Parathyroid adenoma (tissue), 2 donors: ENCODE measurements at regions not wholly inside any gene's neighbourhood (a gene's known extent, or its start where the extent isn't known, plus 50 kb on each side); places are given as distances from the start of the nearest gene placed in this dataset.
"Not testable (repeated sequence)": the region's sequence is repeated elsewhere in the genome, so short reads cannot be mapped to it uniquely, and the experiment has no call there.

Experiments
- H2AFZ ChIP-seq: fragments of 300-600 bp; sonication (generic); one replicate; pipeline ENCODE4 v1.7.0; 2017; ENCODE audit warnings: antibody characterized with exemption, mild to moderate bottlenecking
- H3K27ac ChIP-seq: fragments of 300-600 bp; sonication (generic); one replicate; pipeline ENCODE4 v1.7.0; 2017
- H3K27me3 ChIP-seq: fragments of 300-600 bp; sonication (generic); one replicate; pipeline ENCODE4 v1.7.0; 2017; ENCODE audit warnings: low read length; ENCODE audit not compliant: control insufficient read depth, insufficient read depth
- H3K36me3 ChIP-seq: fragments of 300-600 bp; sonication (generic); one replicate; pipeline ENCODE4 v1.7.0; 2017; ENCODE audit warnings: low read length; ENCODE audit not compliant: control insufficient read depth, insufficient read depth
- H3K4me1 ChIP-seq: fragments of 300-600 bp; sonication (generic); one replicate; pipeline ENCODE4 v1.7.0; 2017; ENCODE audit warnings: control low read depth
- H3K4me2 ChIP-seq: fragments of 300-600 bp; sonication (generic); one replicate; pipeline ENCODE4 v1.7.0; 2017; ENCODE audit warnings: low read length
- H3K4me3 ChIP-seq: fragments of 300-600 bp; sonication (generic); one replicate; pipeline ENCODE4 v1.7.0; 2017; ENCODE audit warnings: low read depth, low read length
- H3K79me2 ChIP-seq: fragments of 300-600 bp; sonication (generic); one replicate; pipeline ENCODE4 v1.7.0; 2017; ENCODE audit warnings: control low read depth
- H3K9ac ChIP-seq: fragments of 300-600 bp; sonication (generic); one replicate; pipeline ENCODE4 v1.7.0; 2017; ENCODE audit warnings: mild to moderate bottlenecking
- H3K9me3 ChIP-seq: fragments of 300-600 bp; sonication (generic); one replicate; pipeline ENCODE4 v1.7.0; 2017; ENCODE audit warnings: low read length; ENCODE audit not compliant: control insufficient read depth
- TF ChIP-seq, protein P1 (sequence below): fragments of 300-600 bp; sonication (generic); IDR thresholded peaks from one replicate; pipeline ENCODE4 v1.7.0; 2017; ENCODE audit warnings: antibody characterized with exemption, mild to moderate bottlenecking
- donor health status: primary hyperparathyroidism.

GRCh38 chr4:87716371-87717265, 66.5 kb downstream of the DMP1 start:
- no peak overlapping the region for H3K9ac ChIP-seq
- no peak overlapping the region for H2AFZ ChIP-seq
- peak overlapping the region; percentile 56 for H3K27ac ChIP-seq
- H3K4me3 ChIP-seq: no peak overlapping the region
- H3K36me3 ChIP-seq: no peaks in the 10 kb centered on the region
- H3K27me3 ChIP-seq: no peaks in the 10 kb centered on the region
- H3K79me2 ChIP-seq: no peaks in the 10 kb centered on the region
- no peak overlapping the region for H3K4me2 ChIP-seq
- TF ChIP-seq, protein P1, sequence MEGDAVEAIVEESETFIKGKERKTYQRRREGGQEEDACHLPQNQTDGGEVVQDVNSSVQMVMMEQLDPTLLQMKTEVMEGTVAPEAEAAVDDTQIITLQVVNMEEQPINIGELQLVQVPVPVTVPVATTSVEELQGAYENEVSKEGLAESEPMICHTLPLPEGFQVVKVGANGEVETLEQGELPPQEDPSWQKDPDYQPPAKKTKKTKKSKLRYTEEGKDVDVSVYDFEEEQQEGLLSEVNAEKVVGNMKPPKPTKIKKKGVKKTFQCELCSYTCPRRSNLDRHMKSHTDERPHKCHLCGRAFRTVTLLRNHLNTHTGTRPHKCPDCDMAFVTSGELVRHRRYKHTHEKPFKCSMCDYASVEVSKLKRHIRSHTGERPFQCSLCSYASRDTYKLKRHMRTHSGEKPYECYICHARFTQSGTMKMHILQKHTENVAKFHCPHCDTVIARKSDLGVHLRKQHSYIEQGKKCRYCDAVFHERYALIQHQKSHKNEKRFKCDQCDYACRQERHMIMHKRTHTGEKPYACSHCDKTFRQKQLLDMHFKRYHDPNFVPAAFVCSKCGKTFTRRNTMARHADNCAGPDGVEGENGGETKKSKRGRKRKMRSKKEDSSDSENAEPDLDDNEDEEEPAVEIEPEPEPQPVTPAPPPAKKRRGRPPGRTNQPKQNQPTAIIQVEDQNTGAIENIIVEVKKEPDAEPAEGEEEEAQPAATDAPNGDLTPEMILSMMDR: no peak
- no peaks in the 10 kb centered on the region for H3K9me3 ChIP-seq
- no peaks in the 10 kb centered on the region for H3K4me1 ChIP-seq

GRCh38 chr4:87717276-87718031, 67.4 kb downstream of the DMP1 start:
- H3K36me3 ChIP-seq: no peaks in the 10 kb centered on the region
- peak overlapping the region; percentile 56 for H3K27ac ChIP-seq
- H3K9me3 ChIP-seq: no peaks in the 10 kb centered on the region

GRCh38 chr4:87718217-87718835, 68.2 kb downstream of the DMP1 start:
- Histone ChIP-seq H3K4me1 (no peaks in the 10 kb centered on the region), H3K4me3 (no peak overlapping the region), H3K27me3 (no peaks in the 10 kb centered on the region), H3K9ac (no peak overlapping the region), H3K9me3 (no peaks in the 10 kb centered on the region), H2AFZ (no peak overlapping the region), H3K27ac (peak overlapping the region; percentile 47), H3K36me3 (no peaks in the 10 kb centered on the region), H3K79me2 (no peaks in the 10 kb centered on the region), H3K4me2 (no peak overlapping the region)
- TF ChIP-seq, protein P1: no peak

More at GRCh38 chr4:87717276-87718031, 67.4 kb downstream of the DMP1 start:
- no peak overlapping the region for H2AFZ ChIP-seq
- no peak overlapping the region for H3K9ac ChIP-seq
- no peak overlapping the region for H3K4me3 ChIP-seq
- no peak overlapping the region for H3K4me2 ChIP-seq
- H3K79me2 ChIP-seq: no peaks in the 10 kb centered on the region
- H3K4me1 ChIP-seq: no peaks in the 10 kb centered on the region
- TF ChIP-seq, protein P1: no peak
- H3K27me3 ChIP-seq: no peaks in the 10 kb centered on the region

DNA sequence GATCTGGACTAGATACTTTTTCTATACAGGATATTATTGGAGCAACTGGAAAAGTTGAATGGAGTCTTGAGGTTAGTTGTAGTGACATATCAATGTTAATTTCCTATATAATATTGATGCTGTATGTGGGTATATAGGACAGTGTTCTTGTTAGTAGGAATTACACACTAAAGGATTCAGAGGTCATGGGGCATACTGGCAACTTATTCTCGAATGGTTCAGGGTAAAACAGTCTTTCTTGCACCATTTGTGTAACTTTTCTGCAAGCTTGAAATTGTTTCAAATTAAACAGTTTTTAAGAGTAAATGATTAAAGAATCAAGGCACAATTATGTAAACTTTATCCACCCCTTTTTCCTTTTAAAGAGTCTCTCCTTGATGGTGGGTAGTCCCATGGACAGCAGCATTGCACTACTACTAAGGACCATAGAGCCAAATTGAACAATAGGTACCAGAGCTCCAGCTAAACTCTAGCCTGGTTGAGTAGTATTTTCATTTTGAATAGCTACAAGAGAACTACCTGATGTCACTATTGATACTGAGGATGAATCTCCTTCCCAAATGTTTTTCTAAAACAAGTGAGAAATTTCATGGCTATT, 70.1 kb downstream of the DMP1 start:
- Histone ChIP-seq H3K4me1 (no peaks in the 10 kb centered on the region), H3K79me2 (no peaks in the 10 kb centered on the region), H3K9ac (no peak overlapping the region), H2AFZ (no peak overlapping the region), H3K9me3 (no peaks in the 10 kb centered on the region), H3K27me3 (no peaks in the 10 kb centered on the region), H3K4me3 (no peak overlapping the region), H3K36me3 (no peaks in the 10 kb centered on the region), H3K4me2 (no peak overlapping the region), H3K27ac (no peak overlapping the region)
- TF ChIP-seq, protein P1: no peak

DNA sequence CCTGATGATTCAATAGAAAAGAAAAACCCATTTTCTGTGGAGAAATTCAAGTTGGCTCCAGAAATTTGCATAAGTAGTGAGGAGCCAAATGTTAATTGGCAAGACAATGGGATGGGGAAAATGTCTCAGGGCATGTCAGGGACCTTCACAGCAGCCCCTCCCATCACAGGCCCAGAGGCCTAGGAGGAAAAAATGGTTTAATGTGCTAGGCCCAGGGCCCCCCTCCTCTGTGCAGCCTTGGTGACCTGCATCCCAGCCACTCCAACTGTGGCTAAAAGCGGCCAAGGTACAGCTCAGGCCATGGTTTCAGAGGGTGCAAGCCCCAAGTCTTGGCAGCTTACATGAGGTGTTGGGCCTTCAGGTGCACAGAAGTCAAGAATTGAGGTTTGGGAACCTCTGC, 74.1 kb upstream of the IBSP start:
- H3K9ac ChIP-seq, H3K4me2 ChIP-seq, H3K4me3 ChIP-seq, H3K9me3 ChIP-seq, H3K27me3 ChIP-seq, H3K36me3 ChIP-seq, H2AFZ ChIP-seq, H3K27ac ChIP-seq, H3K4me1 ChIP-seq, H3K79me2 ChIP-seq: not testable (repeated sequence)
